ENCODE measurements at regions not wholly inside any gene's neighbourhood (a gene's known extent, or its start where the extent isn't known, plus 50 kb on each side); places are given as distances from the start of the nearest gene placed in this dataset.

DNA sequence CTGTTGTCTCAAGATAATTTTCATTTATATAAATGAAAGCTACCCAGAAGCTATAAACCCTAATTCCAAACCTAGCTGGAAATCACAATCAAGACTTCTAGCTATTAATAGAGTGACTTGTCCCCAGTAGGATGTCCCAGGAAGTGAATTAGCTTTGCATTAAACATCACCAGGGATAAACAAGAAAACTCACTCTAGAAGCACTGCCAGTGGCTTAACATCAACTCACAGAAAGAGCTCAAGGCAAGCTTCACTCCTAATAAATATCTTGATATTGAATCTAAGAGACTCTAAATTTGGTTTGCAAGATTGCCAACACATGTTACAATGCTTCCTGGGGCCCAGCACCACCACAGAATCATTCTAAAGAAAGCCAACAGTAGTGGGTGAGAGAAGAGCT, 468.7 kb upstream of the FAM241A start:
- no peak for FAIRE-seq
- CTCF ChIA-PET (ENCODE audit: low intra/inter-chr PET ratio), result no interaction called here

DNA sequence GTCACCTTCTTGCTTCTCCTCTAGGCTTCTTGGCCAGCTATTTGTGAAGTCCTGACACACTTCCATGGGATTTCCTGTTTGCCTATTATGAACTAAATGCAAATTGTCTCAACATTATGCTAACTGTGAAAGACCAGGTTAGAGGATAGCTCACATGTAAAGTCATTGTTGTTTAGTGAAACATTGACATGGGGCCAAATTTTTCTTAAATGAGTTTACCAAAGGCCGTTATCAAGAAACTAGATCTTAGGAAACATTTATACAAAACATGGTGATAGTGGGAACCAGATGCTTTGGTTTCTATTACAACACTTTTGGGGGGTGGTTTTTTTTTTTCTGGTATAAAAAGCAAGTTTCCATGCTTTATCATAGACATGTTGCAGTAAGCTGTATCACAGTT, 466.8 kb upstream of the FAM241A start:
- DNase-seq (ENCODE audit: extremely low read depth in 1 of 4, low spot score in 3 of 4), result no peak
- no peak for FAIRE-seq
- 0% methylated on average over 1 of the region's 1 CpG for WGBS (ENCODE audit: insufficient coverage, low coverage, missing lambda C conversion rate)
- no peak overlapping the region for H2AFZ ChIP-seq (ENCODE audit: low read depth, low read length)
- H3K9me3 ChIP-seq (replicated peaks; ENCODE audit: control insufficient read depth, insufficient read depth, low read depth, low read length), result no peaks in the 10 kb centered on the region
- no peak overlapping the region for H3K4me3 ChIP-seq
- no peaks in the 10 kb centered on the region for H3K36me3 ChIP-seq (ENCODE audit: control insufficient read depth, insufficient read depth, low read length)
- H3K4me1 ChIP-seq (replicated peaks in 1 of 2; ENCODE audit: control insufficient read depth in 2 of 2, insufficient read depth in 2 of 2, low read length in 2 of 2), result no peaks in the 10 kb centered on the region
- in situ Hi-C loops (cut with MboI), result no loop called here
- H3K9ac ChIP-seq (ENCODE audit: insufficient read depth in 1 of 2, low read depth in 2 of 2, low read length in 2 of 2), result no peak overlapping the region
- H3K27me3 ChIP-seq (ENCODE audit: control insufficient read depth in 2 of 2, insufficient read depth in 2 of 2, low read length in 2 of 2), result no peaks in the 10 kb centered on the region
- H4K20me1 ChIP-seq (replicated peaks; ENCODE audit: control insufficient read depth, insufficient read depth, low read length), result no peaks in the 10 kb centered on the region
- no peak overlapping the region for H3K4me2 ChIP-seq (ENCODE audit: insufficient read depth, low read length)
- H3K79me2 ChIP-seq (ENCODE audit: control insufficient read depth, insufficient read depth, low read length), result no peaks in the 10 kb centered on the region
- no peak for ATAC-seq
- intact Hi-C loops (cut with micrococcal nuclease), result no loop called here
- H3K27ac ChIP-seq (ENCODE audit: extremely low read depth, low read depth, low read length), result no peak overlapping the region
- CTCF ChIA-PET (ENCODE audit: low intra/inter-chr PET ratio), result no interaction called here
- no TSS peak for BruUV-seq (replicated peaks)
- no peaks in the 10 kb centered on the region for H3K9me1 ChIP-seq (ENCODE audit: control insufficient read depth, insufficient read depth, low read length)
- POLR2A ChIA-PET, result no interaction called here
- TF ChIP-seq BDP1 (IDR thresholded peaks at IDR 0.05; ENCODE audit: insufficient read depth, insufficient read length), result no peak
- no peak for TF ChIP-seq GTF2E2 (tag; IDR thresholded peaks at IDR 0.05)
- TF ChIP-seq COPS2 (conservative IDR thresholded peaks at IDR 0.05), result no peak
- TF ChIP-seq E2F4 (CRISPR knock-in tag; IDR thresholded peaks at IDR 0.05; ENCODE audit: low read depth), result no peak
- TF ChIP-seq ZNF444 (CRISPR knock-in tag; IDR thresholded peaks at IDR 0.05), result no peak
- TF ChIP-seq TRIM28 (IDR thresholded peaks at IDR 0.05), result no peak
- TF ChIP-seq ARID4B (CRISPR knock-in tag; IDR thresholded peaks at IDR 0.05), result no peak

More for the DNA sequence above, 468.7 kb upstream of the FAM241A start:
- Histone ChIP-seq H2AFZ (ENCODE audit: low read depth, low read length) (no peak overlapping the region), H3K4me3 (no peak overlapping the region), H3K27ac (ENCODE audit: extremely low read depth, low read depth, low read length) (no peak overlapping the region), H3K4me1 (replicated peaks in 1 of 2; ENCODE audit: control insufficient read depth in 2 of 2, insufficient read depth in 2 of 2, low read length in 2 of 2) (no peaks in the 10 kb centered on the region), H3K27me3 (ENCODE audit: control insufficient read depth in 2 of 2, insufficient read depth in 2 of 2, low read length in 2 of 2) (no peaks in the 10 kb centered on the region), H4K20me1 (replicated peaks; ENCODE audit: control insufficient read depth, insufficient read depth, low read length) (no peaks in the 10 kb centered on the region), H3K36me3 (ENCODE audit: control insufficient read depth, insufficient read depth, low read length) (no peaks in the 10 kb centered on the region), H3K9ac (ENCODE audit: insufficient read depth in 1 of 2, low read depth in 2 of 2, low read length in 2 of 2) (no peak overlapping the region), H3K4me2 (ENCODE audit: insufficient read depth, low read length) (no peak overlapping the region), H3K9me3 (replicated peaks; ENCODE audit: control insufficient read depth, insufficient read depth, low read depth, low read length) (no peaks in the 10 kb centered on the region), H3K9me1 (ENCODE audit: control insufficient read depth, insufficient read depth, low read length) (no peaks in the 10 kb centered on the region), H3K79me2 (ENCODE audit: control insufficient read depth, insufficient read depth, low read length) (no peaks in the 10 kb centered on the region)
- POLR2A ChIA-PET, result no interaction called here
- intact Hi-C loops (cut with micrococcal nuclease) (no loop called here), in situ Hi-C loops (cut with MboI) (no loop called here)
- ATAC-seq, result no peak
- no TSS peak for BruUV-seq (replicated peaks)
- DNase-seq (ENCODE audit: extremely low read depth in 1 of 4, low spot score in 3 of 4), result no peak
- TF ChIP-seq ZBTB34 (CRISPR knock-in tag; IDR thresholded peaks at IDR 0.05), result no peak
